Uterus (tissue), 2 donors: ENCODE measurements at regions not wholly inside any gene's neighbourhood (a gene's known extent, or its start where the extent isn't known, plus 50 kb on each side); places are given as distances from the start of the nearest gene placed in this dataset.

Experiments
- POLR2A ChIP-seq, 2 donors: fragments of 450-650 bp; IDR thresholded peaks; one replicate each; pipeline ENCODE4 v1.6.1; 2016; ENCODE audit warnings: antibody characterized with exemption in 2 of 2, mild to moderate bottlenecking in 1 of 2, moderate library complexity in 1 of 2
- TF ChIP-seq, protein P1 (sequence below), 4 experiments: fragments of 200-600 bp in 2 of 4; fragments of 450-650 bp in 2 of 4; sonication (generic) in 2 of 4; IDR thresholded peaks; one replicate each; pipeline ENCODE4 v1.5.1; 2016 to 2019; ENCODE audit warnings: antibody characterized with exemption in 4 of 4, mild to moderate bottlenecking in 2 of 4, moderate library complexity in 1 of 4

- TF ChIP-seq, protein P1, sequence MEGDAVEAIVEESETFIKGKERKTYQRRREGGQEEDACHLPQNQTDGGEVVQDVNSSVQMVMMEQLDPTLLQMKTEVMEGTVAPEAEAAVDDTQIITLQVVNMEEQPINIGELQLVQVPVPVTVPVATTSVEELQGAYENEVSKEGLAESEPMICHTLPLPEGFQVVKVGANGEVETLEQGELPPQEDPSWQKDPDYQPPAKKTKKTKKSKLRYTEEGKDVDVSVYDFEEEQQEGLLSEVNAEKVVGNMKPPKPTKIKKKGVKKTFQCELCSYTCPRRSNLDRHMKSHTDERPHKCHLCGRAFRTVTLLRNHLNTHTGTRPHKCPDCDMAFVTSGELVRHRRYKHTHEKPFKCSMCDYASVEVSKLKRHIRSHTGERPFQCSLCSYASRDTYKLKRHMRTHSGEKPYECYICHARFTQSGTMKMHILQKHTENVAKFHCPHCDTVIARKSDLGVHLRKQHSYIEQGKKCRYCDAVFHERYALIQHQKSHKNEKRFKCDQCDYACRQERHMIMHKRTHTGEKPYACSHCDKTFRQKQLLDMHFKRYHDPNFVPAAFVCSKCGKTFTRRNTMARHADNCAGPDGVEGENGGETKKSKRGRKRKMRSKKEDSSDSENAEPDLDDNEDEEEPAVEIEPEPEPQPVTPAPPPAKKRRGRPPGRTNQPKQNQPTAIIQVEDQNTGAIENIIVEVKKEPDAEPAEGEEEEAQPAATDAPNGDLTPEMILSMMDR (IDR thresholded peaks at IDR 0.05), result no peak
- no peak for TF ChIP-seq POLR2A (IDR thresholded peaks at IDR 0.05)
These were observed 157.7 kb downstream of the MELK start for GRCh38 chr9:36730414-36730813.
